K562 (cell line): ENCODE measurements at regions not wholly inside any gene's neighbourhood (a gene's known extent, or its start where the extent isn't known, plus 50 kb on each side); places are given as distances from the start of the nearest gene placed in this dataset.

Experiments
- ATAC-seq: fragments of 200-7000 bp; cut with Tn5 transposase; 3 replicates; pipeline ENCODE4 v1.9.1; 2020; ENCODE audit warnings: moderate library complexity
- BruUV-seq: library from RNA; stranded (reverse); fragments of 400-500 nt; replicated peaks from 2 replicates; lab custom pipeline; 2021; lab: Mats Ljungman, UMichigan
- CTCF ChIA-PET: fragments of 300-600 bp; formaldehyde crosslinking; extraction: SDS; loops from one replicate; lab custom pipeline; 2021; ENCODE audit warnings: low intra/inter-chr PET ratio; lab: Yijun Ruan, JAX
- POLR2A ChIA-PET: fragments of 300-600, 350-650 bp; sonication (Branson Sonifier 250); formaldehyde crosslinking; extraction: SDS; loops from one replicate; lab custom pipeline; 2021; ENCODE audit warnings: antibody characterized with exemption, inconsistent platforms; lab: Yijun Ruan, JAX
- DNase-seq, 4 experiments: peaks; one replicate each; pipeline versions ENCODE4 v3.0.0 to v3.0.0-alpha.2; 2011 to 2018; ENCODE audit warnings: low spot score in 3 of 4, mixed read lengths in 3 of 4; ENCODE audit errors: extremely low read depth in 1 of 4
- FAIRE-seq: peaks from 2 replicates; lab custom pipeline; 2011; peaks lifted over from hg19 to GRCh38; lab: Jason Lieb, UNC
- H2AFZ ChIP-seq: 2 replicates; pipeline ENCODE4 v1.6.0; 2011; ENCODE audit warnings: low read depth, low read length, control low read depth, inconsistent platforms
- H3K27ac ChIP-seq: fragments of 200-600 bp; 3 replicates; pipeline ENCODE4 v1.8.0; 2011; ENCODE audit warnings: low read depth, mild to moderate bottlenecking, control low read depth, inconsistent platforms, low read length, moderate library complexity, mixed read lengths; ENCODE audit errors: extremely low read depth
- H3K27me3 ChIP-seq, 2 experiments: fragments of 300-600 bp in 1 of 2; 2 replicates in 1 of 2; 3 replicates in 1 of 2; pipeline versions ENCODE4 v1.6.0 to v1.8.0; 2011; ENCODE audit warnings: inconsistent platforms in 2 of 2, low read length in 2 of 2, mild to moderate bottlenecking in 1 of 2, mixed read lengths in 1 of 2, moderate library complexity in 1 of 2; ENCODE audit not compliant: control insufficient read depth in 2 of 2, insufficient read depth in 2 of 2
- H3K36me3 ChIP-seq: fragments of 300-600 bp; 3 replicates; pipeline ENCODE4 v1.8.0; 2011; ENCODE audit warnings: mild to moderate bottlenecking, low read length, inconsistent platforms; ENCODE audit not compliant: control insufficient read depth, insufficient read depth
- H3K4me1 ChIP-seq, 2 experiments: fragments of 200-600 bp in 1 of 2; replicated peaks in 1 of 2; 2 replicates in 1 of 2; 3 replicates in 1 of 2; pipeline versions ENCODE4 v1.5.1 to v1.8.0; 2011; ENCODE audit warnings: inconsistent platforms in 2 of 2, low read length in 2 of 2, mild to moderate bottlenecking in 1 of 2, mixed read lengths in 1 of 2, moderate library complexity in 1 of 2; ENCODE audit not compliant: control insufficient read depth in 2 of 2, insufficient read depth in 2 of 2
- H3K4me2 ChIP-seq: 2 replicates; pipeline ENCODE4 v1.6.1; 2011; ENCODE audit warnings: low read length, control low read depth, inconsistent platforms, mixed read lengths; ENCODE audit not compliant: insufficient read depth
- H3K4me3 ChIP-seq: fragments of 200-600 bp; sonication (generic), shearing (Covaris generic); 2 replicates; pipeline ENCODE4 v1.5.1; 2016; ENCODE audit warnings: control low read depth, inconsistent platforms
- H3K79me2 ChIP-seq: fragments of 200-600 bp; 3 replicates; pipeline ENCODE4 v1.8.0; 2011; ENCODE audit warnings: low read length, inconsistent platforms; ENCODE audit not compliant: control insufficient read depth, insufficient read depth
- H3K9ac ChIP-seq, 2 experiments: 2 replicates each; pipeline versions ENCODE4 v1.6.0 to v1.6.1; 2011; ENCODE audit warnings: low read depth in 2 of 2, low read length in 2 of 2, control low read depth in 1 of 2, inconsistent platforms in 1 of 2, mild to moderate bottlenecking in 1 of 2, mixed read lengths in 1 of 2; ENCODE audit not compliant: insufficient read depth in 1 of 2
- H3K9me1 ChIP-seq: one replicate; pipeline ENCODE4 v1.6.0; 2011; ENCODE audit warnings: inconsistent platforms, mild to moderate bottlenecking, low read length, moderate library complexity; ENCODE audit not compliant: control insufficient read depth, insufficient read depth
- H3K9me3 ChIP-seq: replicated peaks from 2 replicates; pipeline ENCODE4 v1.5.1; 2011; ENCODE audit warnings: low read depth, low read length, inconsistent platforms; ENCODE audit not compliant: control insufficient read depth, insufficient read depth
- H4K20me1 ChIP-seq: replicated peaks from 2 replicates; pipeline ENCODE4 v1.6.1; 2011; ENCODE audit warnings: low read length, inconsistent platforms, mixed read lengths; ENCODE audit not compliant: control insufficient read depth, insufficient read depth
- BCL6 ChIP-seq: fragments of 250-450 bp; sonication (Bioruptor Pico); IDR thresholded peaks from 2 replicates; pipeline ENCODE4 v1.4.0; 2020
- DNMT1 ChIP-seq: fragments of 450-650 bp; IDR thresholded peaks from 2 replicates; pipeline ENCODE4 v1.6.1; 2016; ENCODE audit warnings: antibody characterized with exemption, mild to moderate bottlenecking
- HMBOX1 ChIP-seq: sonication (generic); IDR thresholded peaks from 2 replicates; pipeline ENCODE4 v1.6.1; 2016
- PHTF2 ChIP-seq: fragments of 250-450 bp; sonication (Bioruptor Pico); IDR thresholded peaks from 2 replicates; pipeline ENCODE4 v1.5.0; 2021; ENCODE audit warnings: mild to moderate bottlenecking
- RB1 ChIP-seq: fragments of 450-650 bp; IDR thresholded peaks from 2 replicates; pipeline ENCODE4 v1.6.1; 2017; ENCODE audit warnings: low read depth, mild to moderate bottlenecking
- RBM22 ChIP-seq: fragments of 200-400 bp; formaldehyde crosslinking; IDR thresholded peaks from 2 replicates; pipeline ENCODE4 v1.6.1; 2018; ENCODE audit warnings: low read length, low read depth; ENCODE audit not compliant: poor library complexity, severe bottlenecking
- RERE ChIP-seq: sonication (generic); formaldehyde crosslinking; IDR thresholded peaks from 2 replicates; pipeline ENCODE4 v1.8.0; 2023; ENCODE audit warnings: missing genetic modification reagents, mild to moderate bottlenecking, borderline replicate concordance
- SMC3 ChIP-seq: conservative IDR thresholded peaks from 2 replicates; pipeline ENCODE4 v1.6.1; 2011; ENCODE audit warnings: low read depth, low read length, improper control_type of control experiment; ENCODE audit not compliant: insufficient read depth
- TARDBP ChIP-seq: fragments of 450-650 bp; IDR thresholded peaks from 2 replicates; pipeline ENCODE4 v1.6.1; 2016
- TRIM24 ChIP-seq, 2 experiments: fragments of 450-650 bp; IDR thresholded peaks; 2 replicates each; pipeline ENCODE4 v1.6.1; 2016
- ZBTB12 ChIP-seq: fragments of 250-450 bp; sonication (Bioruptor Pico); IDR thresholded peaks from 2 replicates; pipeline ENCODE4 v1.4.0; 2020
- ZNF134 ChIP-seq: fragments of 250-450 bp; sonication (Bioruptor Pico); conservative IDR thresholded peaks from 2 replicates; pipeline ENCODE4 v1.4.0; 2020
- ZNF408 ChIP-seq: fragments of 250-450 bp; sonication (Bioruptor Pico); IDR thresholded peaks from 2 replicates; pipeline ENCODE4 v1.4.0; 2020; ENCODE audit warnings: low read depth, mild to moderate bottlenecking, moderate library complexity
- WGBS: fragments of 100-300 bp; shearing (Covaris generic); methylation state at CpG from one replicate; pipeline ENCODE4 v1.1.6; 2016; ENCODE audit warnings: low coverage, mixed read lengths; ENCODE audit not compliant: insufficient coverage; ENCODE audit errors: missing lambda C conversion rate; 5-methylcytosine and 5-hydroxymethylcytosine counted together
- in situ Hi-C: fragments of 300-500 bp; cut with MboI; formaldehyde crosslinking; loops from 4 replicates; pipeline ENCODE4 v1.15.0; 2018; ENCODE audit warnings: inconsistent platforms, mixed read lengths
- intact Hi-C: fragments of 100-400 bp; cut with micrococcal nuclease; formaldehyde crosslinking; loops from 2 replicates; pipeline ENCODE4 v1.14.2; 2022

- H3K79me2 ChIP-seq: no peaks in the 10 kb centered on the region
- no TSS peak for BruUV-seq
- H2AFZ ChIP-seq: no peak overlapping the region
- no peak overlapping the region for H3K4me3 ChIP-seq
- H3K4me1 ChIP-seq: no peaks in the 10 kb centered on the region
- no peak overlapping the region for H3K27ac ChIP-seq
- H3K36me3 ChIP-seq: no peaks in the 10 kb centered on the region
- CTCF ChIA-PET: interaction anchor here (1.9 to 2.1 kb wide), 2 partner anchors 258 to 261 kb away, joined by 12 to 15 read pairs; no protein-coding TSS in a partner anchor
- WGBS: 0% methylated on average over 1 of the region's 1 CpG
- no peaks in the 10 kb centered on the region for H4K20me1 ChIP-seq
- no peak for ATAC-seq
- TF ChIP-seq ZBTB12: no peak
- TF ChIP-seq TRIM24 (IDR thresholded peaks at IDR 0.05): no peak
- TF ChIP-seq BCL6 (CRISPR knock-in tag): no peak
- no peak for TF ChIP-seq ZNF134 (CRISPR knock-in tag)
- no peak for TF ChIP-seq HMBOX1
- TF ChIP-seq SMC3: no peak
- TF ChIP-seq RERE: no peak
- TF ChIP-seq RBM22: no peak
- no peak for TF ChIP-seq ZNF408 (CRISPR knock-in tag)
- no peak for TF ChIP-seq DNMT1
- TF ChIP-seq TARDBP: no peak
- no peak for TF ChIP-seq RB1
- TF ChIP-seq PHTF2 (CRISPR knock-in tag): no peak
- TF ChIP-seq, all 486 proteins: peak for 0
- H3K4me2 ChIP-seq: no peak overlapping the region
- intact Hi-C loops: no loop called here
- in situ Hi-C loops: no loop called here
- FAIRE-seq (no peak), DNase-seq (no peak)
- H3K9ac ChIP-seq: no peak overlapping the region
- H3K9me1 ChIP-seq: no peaks in the 10 kb centered on the region
- no peaks in the 10 kb centered on the region for H3K9me3 ChIP-seq
- no peaks in the 10 kb centered on the region for H3K27me3 ChIP-seq
- POLR2A ChIA-PET: interaction anchor here (1.4 kb wide), 1 partner anchor 8 kb away, joined by 3 read pairs; no protein-coding TSS in a partner anchor
Measured at GRCh38 chr1:100607628-100608240, 69.8 kb downstream of the GPR88 start.
